Fibroblast of mammary gland (primary cell): ENCODE measurements at regions not wholly inside any gene's neighbourhood (a gene's known extent, or its start where the extent isn't known, plus 50 kb on each side); places are given as distances from the start of the nearest gene placed in this dataset.

ENCODE experiments used
- DNase-seq: peaks from one replicate; pipeline ENCODE4 v3.0.0-alpha.2; 2010; ENCODE audit warnings: low read depth
- H3K4me3 ChIP-seq: 2 replicates; pipeline ENCODE4 v1.5.1; 2011; ENCODE audit warnings: low read depth, mild to moderate bottlenecking, low read length, moderate library complexity; ENCODE audit not compliant: control insufficient read depth
- TF ChIP-seq, protein P1 (sequence below): conservative IDR thresholded peaks from 2 replicates; pipeline ENCODE4 v1.5.1; 2011; ENCODE audit warnings: low read depth, low read length, inconsistent platforms; ENCODE audit not compliant: control insufficient read depth, insufficient read depth

DNA sequence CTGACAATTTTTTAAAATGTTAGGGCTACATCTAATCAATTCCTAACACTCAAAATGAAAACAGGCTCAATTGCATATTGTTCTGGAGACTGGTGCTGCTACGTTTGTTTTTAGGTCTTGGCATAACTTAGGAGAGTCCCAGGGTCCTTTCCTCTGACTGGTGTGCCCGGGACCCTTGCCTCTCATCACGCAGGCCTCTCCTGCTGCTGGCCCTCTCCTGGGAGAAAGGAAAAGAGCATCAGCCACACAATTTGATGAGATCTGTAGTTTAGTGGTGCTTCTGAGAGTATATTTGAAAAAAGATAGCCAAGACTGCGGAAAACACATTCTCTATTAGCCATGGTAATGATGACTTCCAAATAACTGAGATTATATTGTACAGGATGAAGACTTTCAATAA lies 380.0 kb downstream of the KLF12 start:
- H3K4me3 ChIP-seq, result no peak overlapping the region
- DNase-seq, result no peak
- TF ChIP-seq, protein P1, sequence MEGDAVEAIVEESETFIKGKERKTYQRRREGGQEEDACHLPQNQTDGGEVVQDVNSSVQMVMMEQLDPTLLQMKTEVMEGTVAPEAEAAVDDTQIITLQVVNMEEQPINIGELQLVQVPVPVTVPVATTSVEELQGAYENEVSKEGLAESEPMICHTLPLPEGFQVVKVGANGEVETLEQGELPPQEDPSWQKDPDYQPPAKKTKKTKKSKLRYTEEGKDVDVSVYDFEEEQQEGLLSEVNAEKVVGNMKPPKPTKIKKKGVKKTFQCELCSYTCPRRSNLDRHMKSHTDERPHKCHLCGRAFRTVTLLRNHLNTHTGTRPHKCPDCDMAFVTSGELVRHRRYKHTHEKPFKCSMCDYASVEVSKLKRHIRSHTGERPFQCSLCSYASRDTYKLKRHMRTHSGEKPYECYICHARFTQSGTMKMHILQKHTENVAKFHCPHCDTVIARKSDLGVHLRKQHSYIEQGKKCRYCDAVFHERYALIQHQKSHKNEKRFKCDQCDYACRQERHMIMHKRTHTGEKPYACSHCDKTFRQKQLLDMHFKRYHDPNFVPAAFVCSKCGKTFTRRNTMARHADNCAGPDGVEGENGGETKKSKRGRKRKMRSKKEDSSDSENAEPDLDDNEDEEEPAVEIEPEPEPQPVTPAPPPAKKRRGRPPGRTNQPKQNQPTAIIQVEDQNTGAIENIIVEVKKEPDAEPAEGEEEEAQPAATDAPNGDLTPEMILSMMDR, result no peak

DNA sequence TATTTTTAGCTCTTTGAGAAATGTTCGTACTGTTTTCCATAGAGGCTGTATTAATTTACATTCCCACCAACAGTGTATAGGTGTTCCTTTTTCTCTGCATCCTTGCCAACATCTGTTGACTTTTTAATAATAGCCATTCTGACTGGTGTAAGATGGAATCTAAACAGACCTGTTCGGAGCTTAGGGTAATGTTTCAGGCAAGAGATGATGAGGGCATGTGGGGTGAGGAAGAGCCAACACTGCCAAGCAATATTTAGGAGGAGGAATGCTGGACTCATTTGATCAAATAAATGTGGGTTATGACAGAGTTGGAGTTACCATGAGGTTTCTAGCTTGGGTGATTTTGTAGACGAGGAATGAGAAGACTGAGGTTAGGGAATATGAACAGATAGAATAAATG lies 382.9 kb downstream of the KLF12 start:
- DNase-seq, result no peak
- TF ChIP-seq, protein P1, result no peak
- H3K4me3 ChIP-seq, result no peak overlapping the region

DNA sequence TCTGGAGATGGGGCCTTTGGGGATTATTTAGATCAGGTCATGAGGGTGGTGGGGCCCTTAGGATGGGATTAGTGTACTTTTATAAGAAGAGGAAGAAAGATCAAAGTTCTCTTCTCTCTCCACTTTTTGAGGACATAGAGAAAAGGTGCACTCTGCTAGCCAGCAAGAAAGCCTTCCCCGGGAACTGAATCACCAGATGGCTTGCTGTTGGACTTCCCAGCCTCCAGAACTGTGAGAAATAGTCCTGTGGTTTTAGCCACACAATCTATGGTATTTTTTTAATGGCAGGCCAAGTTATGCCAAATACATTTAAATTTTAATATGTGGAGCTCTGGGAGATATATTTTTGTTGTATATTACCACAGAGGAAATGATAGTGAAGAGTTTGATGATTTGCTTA lies 385.8 kb downstream of the KLF12 start:
- DNase-seq, result no peak
- no peak overlapping the region for H3K4me3 ChIP-seq
- TF ChIP-seq, protein P1, result no peak

DNA sequence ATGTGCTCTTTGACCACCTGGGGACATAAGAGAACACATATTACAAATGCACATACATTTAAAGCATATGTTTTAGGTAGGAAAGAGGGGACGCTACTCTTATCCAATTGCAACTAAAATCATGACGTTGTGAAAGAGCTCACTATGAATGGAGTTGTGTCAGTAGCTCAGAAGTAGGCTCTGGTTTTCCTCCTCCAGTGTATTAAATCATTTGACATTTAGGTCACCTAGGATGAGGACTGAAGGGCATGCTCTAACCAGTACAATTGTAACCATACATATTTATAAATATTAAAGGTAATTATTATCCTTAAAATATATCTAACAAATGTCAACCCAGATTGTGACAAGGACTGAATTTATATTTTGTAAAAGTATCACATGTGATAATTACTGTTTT lies 389.0 kb downstream of the KLF12 start:
- TF ChIP-seq, protein P1, result no peak
- no peak overlapping the region for H3K4me3 ChIP-seq
- DNase-seq, result no peak

DNA sequence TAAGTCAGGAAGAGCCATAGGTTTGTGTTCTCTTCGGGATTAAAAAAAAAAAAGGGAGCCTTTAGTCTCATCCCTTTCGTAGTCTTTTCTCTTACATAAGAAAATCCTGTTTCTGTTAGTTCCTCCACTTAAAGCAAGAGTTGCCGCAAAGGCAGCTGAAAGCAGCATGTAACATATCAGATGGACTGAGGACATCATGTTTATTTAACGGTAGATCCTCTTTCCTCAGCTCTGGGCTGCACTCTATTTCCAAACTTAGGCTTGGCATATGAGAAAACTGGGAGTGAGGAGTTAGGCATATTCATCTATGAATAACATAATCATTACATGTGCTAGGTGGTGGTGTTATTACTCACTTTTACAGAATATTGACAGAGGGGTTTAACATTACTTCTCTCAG lies 391.2 kb downstream of the KLF12 start:
- no peak overlapping the region for H3K4me3 ChIP-seq
- TF ChIP-seq, protein P1, result no peak
- no peak for DNase-seq

DNA sequence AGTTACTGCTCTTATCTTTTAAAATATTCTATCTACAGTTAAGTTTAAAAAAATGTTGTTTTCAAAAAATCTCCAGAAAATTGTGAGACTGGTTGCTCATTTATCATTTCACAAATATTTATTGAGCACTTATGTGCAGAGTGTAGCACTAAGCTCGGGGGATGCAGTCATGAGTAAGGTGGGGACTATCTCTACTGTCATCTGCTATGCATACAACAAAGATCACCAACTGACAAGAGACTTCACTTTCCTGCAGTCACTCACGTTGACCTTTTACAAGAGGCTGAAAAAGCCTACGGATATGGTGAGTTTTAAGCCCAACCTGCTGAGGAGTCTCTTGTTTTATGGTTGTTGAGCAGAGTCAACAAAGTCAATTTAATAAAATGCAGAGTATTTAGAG lies 392.5 kb downstream of the KLF12 start:
- TF ChIP-seq, protein P1, result no peak
- H3K4me3 ChIP-seq, result no peak overlapping the region
- DNase-seq, result no peak

DNA sequence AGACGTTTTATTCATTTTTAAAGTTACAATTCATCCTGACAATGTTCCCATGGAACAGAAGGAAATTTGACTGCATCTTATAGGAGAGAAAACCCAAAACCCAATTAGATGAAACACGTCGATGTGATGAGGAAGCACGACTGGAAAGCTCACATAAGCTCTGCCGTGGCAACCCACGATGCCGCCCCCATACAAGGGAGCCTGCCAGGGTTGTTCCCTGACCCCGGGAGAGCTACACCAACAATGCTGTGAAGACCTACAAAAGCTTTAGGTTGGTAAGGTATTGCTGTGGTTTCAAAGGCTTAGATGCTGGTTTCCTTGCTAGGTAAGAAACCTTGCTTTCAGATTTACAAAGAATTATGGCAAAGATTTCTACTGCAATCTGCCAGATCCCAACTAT lies 393.1 kb downstream of the KLF12 start:
- TF ChIP-seq, protein P1, result no peak
- peak overlapping the region; percentile 21 for H3K4me3 ChIP-seq
- peak; percentile 35 for DNase-seq
